K562 (cell line): ENCODE measurements at regions not wholly inside any gene's neighbourhood (a gene's known extent, or its start where the extent isn't known, plus 50 kb on each side); places are given as distances from the start of the nearest gene placed in this dataset.
"Not testable (repeated sequence)": the region's sequence is repeated elsewhere in the genome, so short reads cannot be mapped to it uniquely, and the experiment has no call there.

Source experiments
- ATAC-seq: fragments of 200-7000 bp; cut with Tn5 transposase; 3 replicates; pipeline ENCODE4 v1.9.1; 2020; ENCODE audit warnings: moderate library complexity
- BruUV-seq: library from RNA; stranded (reverse); fragments of 400-500 nt; replicated peaks from 2 replicates; lab custom pipeline; 2021; lab: Mats Ljungman, UMichigan
- CTCF ChIA-PET: fragments of 300-600 bp; formaldehyde crosslinking; extraction: SDS; loops from one replicate; lab custom pipeline; 2021; ENCODE audit warnings: low intra/inter-chr PET ratio; lab: Yijun Ruan, JAX
- POLR2A ChIA-PET: fragments of 300-600, 350-650 bp; sonication (Branson Sonifier 250); formaldehyde crosslinking; extraction: SDS; loops from one replicate; lab custom pipeline; 2021; ENCODE audit warnings: antibody characterized with exemption, inconsistent platforms; lab: Yijun Ruan, JAX
- DNase-seq, 4 experiments: peaks; one replicate each; pipeline versions ENCODE4 v3.0.0 to v3.0.0-alpha.2; 2011 to 2018; ENCODE audit warnings: low spot score in 3 of 4, mixed read lengths in 3 of 4; ENCODE audit errors: extremely low read depth in 1 of 4
- FAIRE-seq: peaks from 2 replicates; lab custom pipeline; 2011; peaks lifted over from hg19 to GRCh38; lab: Jason Lieb, UNC
- H2AFZ ChIP-seq: 2 replicates; pipeline ENCODE4 v1.6.0; 2011; ENCODE audit warnings: low read depth, low read length, control low read depth, inconsistent platforms
- H3K27ac ChIP-seq: fragments of 200-600 bp; 3 replicates; pipeline ENCODE4 v1.8.0; 2011; ENCODE audit warnings: low read depth, mild to moderate bottlenecking, control low read depth, inconsistent platforms, low read length, moderate library complexity, mixed read lengths; ENCODE audit errors: extremely low read depth
- H3K27me3 ChIP-seq, 2 experiments: fragments of 300-600 bp in 1 of 2; 2 replicates in 1 of 2; 3 replicates in 1 of 2; pipeline versions ENCODE4 v1.6.0 to v1.8.0; 2011; ENCODE audit warnings: inconsistent platforms in 2 of 2, low read length in 2 of 2, mild to moderate bottlenecking in 1 of 2, mixed read lengths in 1 of 2, moderate library complexity in 1 of 2; ENCODE audit not compliant: control insufficient read depth in 2 of 2, insufficient read depth in 2 of 2
- H3K36me3 ChIP-seq: fragments of 300-600 bp; 3 replicates; pipeline ENCODE4 v1.8.0; 2011; ENCODE audit warnings: mild to moderate bottlenecking, low read length, inconsistent platforms; ENCODE audit not compliant: control insufficient read depth, insufficient read depth
- H3K4me1 ChIP-seq, 2 experiments: fragments of 200-600 bp in 1 of 2; replicated peaks in 1 of 2; 2 replicates in 1 of 2; 3 replicates in 1 of 2; pipeline versions ENCODE4 v1.5.1 to v1.8.0; 2011; ENCODE audit warnings: inconsistent platforms in 2 of 2, low read length in 2 of 2, mild to moderate bottlenecking in 1 of 2, mixed read lengths in 1 of 2, moderate library complexity in 1 of 2; ENCODE audit not compliant: control insufficient read depth in 2 of 2, insufficient read depth in 2 of 2
- H3K4me2 ChIP-seq: 2 replicates; pipeline ENCODE4 v1.6.1; 2011; ENCODE audit warnings: low read length, control low read depth, inconsistent platforms, mixed read lengths; ENCODE audit not compliant: insufficient read depth
- H3K4me3 ChIP-seq: fragments of 200-600 bp; sonication (generic), shearing (Covaris generic); 2 replicates; pipeline ENCODE4 v1.5.1; 2016; ENCODE audit warnings: control low read depth, inconsistent platforms
- H3K79me2 ChIP-seq: fragments of 200-600 bp; 3 replicates; pipeline ENCODE4 v1.8.0; 2011; ENCODE audit warnings: low read length, inconsistent platforms; ENCODE audit not compliant: control insufficient read depth, insufficient read depth
- H3K9ac ChIP-seq, 2 experiments: 2 replicates each; pipeline versions ENCODE4 v1.6.0 to v1.6.1; 2011; ENCODE audit warnings: low read depth in 2 of 2, low read length in 2 of 2, control low read depth in 1 of 2, inconsistent platforms in 1 of 2, mild to moderate bottlenecking in 1 of 2, mixed read lengths in 1 of 2; ENCODE audit not compliant: insufficient read depth in 1 of 2
- H3K9me1 ChIP-seq: one replicate; pipeline ENCODE4 v1.6.0; 2011; ENCODE audit warnings: inconsistent platforms, mild to moderate bottlenecking, low read length, moderate library complexity; ENCODE audit not compliant: control insufficient read depth, insufficient read depth
- H3K9me3 ChIP-seq: replicated peaks from 2 replicates; pipeline ENCODE4 v1.5.1; 2011; ENCODE audit warnings: low read depth, low read length, inconsistent platforms; ENCODE audit not compliant: control insufficient read depth, insufficient read depth
- H4K20me1 ChIP-seq: replicated peaks from 2 replicates; pipeline ENCODE4 v1.6.1; 2011; ENCODE audit warnings: low read length, inconsistent platforms, mixed read lengths; ENCODE audit not compliant: control insufficient read depth, insufficient read depth
- whole genome bisulfite sequencing: fragments of 100-300 bp; shearing (Covaris generic); methylation state at CpG from one replicate; pipeline ENCODE4 v1.1.6; 2016; ENCODE audit warnings: low coverage, mixed read lengths; ENCODE audit not compliant: insufficient coverage; ENCODE audit errors: missing lambda C conversion rate; 5-methylcytosine and 5-hydroxymethylcytosine counted together
- in situ Hi-C: fragments of 300-500 bp; cut with MboI; formaldehyde crosslinking; loops from 4 replicates; pipeline ENCODE4 v1.15.0; 2018; ENCODE audit warnings: inconsistent platforms, mixed read lengths
- intact Hi-C: fragments of 100-400 bp; cut with micrococcal nuclease; formaldehyde crosslinking; loops from 2 replicates; pipeline ENCODE4 v1.14.2; 2022

- H3K4me3 ChIP-seq, BruUV-seq, H3K9ac ChIP-seq, POLR2A ChIA-PET, H3K9me1 ChIP-seq, H3K4me2 ChIP-seq, FAIRE-seq, in situ Hi-C loops, H3K36me3 ChIP-seq, intact Hi-C loops, H3K27ac ChIP-seq, H3K4me1 ChIP-seq, H4K20me1 ChIP-seq, H3K9me3 ChIP-seq, CTCF ChIA-PET, ATAC-seq, H2AFZ ChIP-seq, H3K79me2 ChIP-seq: not testable (repeated sequence)
- peaks cover 0 to 20% of the 10 kb centered on the region in 2 experiments; a peak in 2 of 5 replicates for H3K27me3 ChIP-seq
- WGBS: 6% methylated on average over 28 of the region's 33 CpGs
- DNase-seq: peak in 1 of 4 experiments; percentile 0
These were observed 918.9 kb downstream of the RPIA start for GRCh38 chr2:89610207-89610926.

- H3K4me2 ChIP-seq, H3K36me3 ChIP-seq, BruUV-seq, H3K4me1 ChIP-seq, FAIRE-seq, ATAC-seq, H3K9me3 ChIP-seq, in situ Hi-C loops, intact Hi-C loops, DNase-seq, H3K4me3 ChIP-seq, CTCF ChIA-PET, H3K79me2 ChIP-seq, H3K9ac ChIP-seq, H2AFZ ChIP-seq, H4K20me1 ChIP-seq, H3K27ac ChIP-seq, POLR2A ChIA-PET, H3K9me1 ChIP-seq: not testable (repeated sequence)
- H3K27me3 ChIP-seq: peaks cover 0 to 20% of the 10 kb centered on the region in 2 experiments; a peak in 2 of 5 replicates
- WGBS: 23% methylated on average over 35 of the region's 37 CpGs
These were observed 919.5 kb downstream of the RPIA start for GRCh38 chr2:89610927-89611515.

- FAIRE-seq, H3K36me3 ChIP-seq, in situ Hi-C loops, H4K20me1 ChIP-seq, H3K4me2 ChIP-seq, H3K9me1 ChIP-seq, H3K79me2 ChIP-seq, H3K9ac ChIP-seq, ATAC-seq, H3K4me1 ChIP-seq, POLR2A ChIA-PET, intact Hi-C loops, CTCF ChIA-PET, H2AFZ ChIP-seq, H3K27ac ChIP-seq, DNase-seq, H3K9me3 ChIP-seq, BruUV-seq, H3K4me3 ChIP-seq: not testable (repeated sequence)
- 2% methylated on average over 22 of the region's 42 CpGs for WGBS
- peaks cover 0 to 20% of the 10 kb centered on the region in 2 experiments; a peak in 2 of 5 replicates for H3K27me3 ChIP-seq
These were observed 920.2 kb downstream of the RPIA start for GRCh38 chr2:89611710-89612109.
